Neural cell (in vitro differentiated cells): ENCODE measurements at regions not wholly inside any gene's neighbourhood (a gene's known extent, or its start where the extent isn't known, plus 50 kb on each side); places are given as distances from the start of the nearest gene placed in this dataset.

Experiments used
- H2AFZ ChIP-seq: fragments of 200-600, 300-800 bp; sonication (generic), shearing (Covaris generic); 2 replicates; pipeline ENCODE4 v1.6.0; 2014; ENCODE audit warnings: low read depth, mild to moderate bottlenecking, antibody characterized with exemption, low read length, moderate library complexity
- H3F3A ChIP-seq: fragments of 200-600 bp; shearing (Covaris generic); 2 replicates; pipeline ENCODE4 v1.6.1; 2016; ENCODE audit warnings: mild to moderate bottlenecking, moderate library complexity, mixed read lengths, antibody characterized with exemption, low read length; ENCODE audit not compliant: insufficient read depth, poor library complexity, severe bottlenecking
- H3K27ac ChIP-seq: fragments of 200-600, 300-800 bp; sonication (generic), shearing (Covaris generic); 2 replicates; pipeline ENCODE4 v1.5.1; 2014; ENCODE audit warnings: mild to moderate bottlenecking, low read length, moderate library complexity
- H3K27me3 ChIP-seq: fragments of 300-800, 200-600 bp; sonication (generic), shearing (Covaris generic); 2 replicates; pipeline ENCODE4 v1.6.0; 2014; ENCODE audit warnings: mild to moderate bottlenecking, low read depth, low read length, moderate library complexity; ENCODE audit not compliant: insufficient read depth
- H3K36me3 ChIP-seq: fragments of 300-800, 200-600 bp; sonication (generic), shearing (Covaris generic); 2 replicates; pipeline ENCODE4 v1.5.1; 2014; ENCODE audit warnings: mild to moderate bottlenecking, antibody characterized with exemption, low read length, moderate library complexity; ENCODE audit not compliant: insufficient read depth
- H3K4me2 ChIP-seq: fragments of 300-800, 200-600 bp; sonication (generic), shearing (Covaris generic); 2 replicates; pipeline ENCODE4 v1.6.0; 2014; ENCODE audit warnings: mild to moderate bottlenecking, low read length
- H3K4me3 ChIP-seq: fragments of 300-800, 200-600 bp; sonication (generic), shearing (Covaris generic); 2 replicates; pipeline ENCODE4 v1.5.1; 2014; ENCODE audit warnings: mild to moderate bottlenecking, low read length, moderate library complexity
- H3K79me2 ChIP-seq: fragments of 200-600 bp; shearing (Covaris generic); replicated peaks from 2 replicates; pipeline ENCODE4 v1.6.0; 2014; ENCODE audit warnings: mild to moderate bottlenecking, low read length, moderate library complexity; ENCODE audit not compliant: insufficient read depth
- H3K9ac ChIP-seq: fragments of 300-800, 200-600 bp; sonication (generic), shearing (Covaris generic); 2 replicates; pipeline ENCODE4 v1.6.1; 2016; ENCODE audit warnings: mild to moderate bottlenecking, low read length, mixed read lengths
- H3K9me2 ChIP-seq: fragments of 200-600 bp; shearing (Covaris generic); 2 replicates; pipeline ENCODE4 v1.6.1; 2016; ENCODE audit warnings: mild to moderate bottlenecking, low read length, mixed read lengths; ENCODE audit not compliant: insufficient read depth
- H3K9me3 ChIP-seq: fragments of 200-600, 300-800 bp; sonication (generic), shearing (Covaris generic); 2 replicates; pipeline ENCODE4 v1.6.1; 2016; ENCODE audit warnings: mild to moderate bottlenecking, mixed run types, low read length, moderate library complexity, mixed read lengths
- H4K20me1 ChIP-seq: fragments of 200-600 bp; shearing (Covaris generic); 2 replicates; pipeline ENCODE4 v1.6.1; 2016; ENCODE audit warnings: mild to moderate bottlenecking, mixed run types; ENCODE audit not compliant: insufficient read depth
- EP300 ChIP-seq: fragments of 450-650 bp; conservative IDR thresholded peaks from 2 replicates; pipeline ENCODE4 v1.6.1; 2014; ENCODE audit warnings: antibody characterized with exemption, mild to moderate bottlenecking, moderate library complexity; ENCODE audit not compliant: poor library complexity, severe bottlenecking
- EZH2 ChIP-seq: fragments of 200-600, 300-800 bp; shearing (Covaris generic), sonication (generic); IDR thresholded peaks from 2 replicates; pipeline ENCODE4 v1.6.1; 2014; ENCODE audit warnings: antibody characterized with exemption, low read length, borderline replicate concordance, mild to moderate bottlenecking; ENCODE audit not compliant: insufficient read depth, poor library complexity, severe bottlenecking
- MXI1 ChIP-seq: fragments of 450-650 bp; conservative IDR thresholded peaks from 2 replicates; pipeline ENCODE4 v1.6.1; 2014; ENCODE audit warnings: antibody characterized with exemption, mild to moderate bottlenecking; ENCODE audit not compliant: poor library complexity, severe bottlenecking
- POLR2AphosphoS5 ChIP-seq: IDR thresholded peaks from 2 replicates; pipeline ENCODE4 v1.6.1; 2012
- RAD21 ChIP-seq: fragments of 450-650 bp; conservative IDR thresholded peaks from 2 replicates; pipeline ENCODE4 v1.6.1; 2014; ENCODE audit warnings: antibody characterized with exemption, mild to moderate bottlenecking, moderate library complexity
- SMC3 ChIP-seq: fragments of 450-650 bp; conservative IDR thresholded peaks from 2 replicates; pipeline ENCODE4 v1.6.1; 2014; ENCODE audit warnings: antibody characterized with exemption, mild to moderate bottlenecking, moderate library complexity; ENCODE audit not compliant: poor library complexity
- TAF1 ChIP-seq: IDR thresholded peaks from 2 replicates; pipeline ENCODE4 v1.6.1; 2012; ENCODE audit warnings: low read depth
- TF ChIP-seq, protein P1 (sequence below): IDR thresholded peaks from 2 replicates; pipeline ENCODE4 v1.6.1; 2012; ENCODE audit warnings: borderline replicate concordance
- TF ChIP-seq, protein P2 (sequence below): fragments of 450-650 bp; IDR thresholded peaks from 2 replicates; pipeline ENCODE4 v1.5.1; 2014; ENCODE audit warnings: antibody characterized with exemption, mild to moderate bottlenecking, moderate library complexity; ENCODE audit not compliant: poor library complexity, severe bottlenecking

DNA sequence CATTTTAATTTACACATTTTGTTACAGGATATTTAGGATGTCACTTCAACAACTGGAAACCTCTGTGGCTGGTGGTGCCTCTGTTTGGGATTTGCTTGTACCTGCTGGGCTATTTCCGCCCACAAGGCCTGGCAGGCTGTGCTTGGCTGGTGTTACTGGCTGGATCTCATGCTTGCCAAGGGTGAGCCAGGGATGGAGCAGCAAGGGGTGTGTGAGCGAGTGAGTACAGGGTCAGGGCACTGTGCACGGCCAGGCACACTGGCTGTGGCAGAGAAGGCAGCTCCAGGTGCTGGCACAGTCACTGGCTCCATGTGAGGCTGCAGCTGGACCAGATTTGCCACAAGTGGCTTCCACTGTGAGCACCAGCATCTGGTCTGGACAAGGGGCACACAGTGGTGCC lies 1254.8 kb downstream of the SLITRK5 start:
- no peak overlapping the region for H3K9ac ChIP-seq
- no peak overlapping the region for H2AFZ ChIP-seq
- no peaks in the 10 kb centered on the region for H3K36me3 ChIP-seq
- no peaks in the 10 kb centered on the region for H3K9me2 ChIP-seq
- TF ChIP-seq MXI1 (no peak), SMC3 (no peak), TAF1 (no peak), EP300 (no peak), EZH2 (no peak), RAD21 (no peak), POLR2AphosphoS5 (no peak)
- TF ChIP-seq, protein P1, sequence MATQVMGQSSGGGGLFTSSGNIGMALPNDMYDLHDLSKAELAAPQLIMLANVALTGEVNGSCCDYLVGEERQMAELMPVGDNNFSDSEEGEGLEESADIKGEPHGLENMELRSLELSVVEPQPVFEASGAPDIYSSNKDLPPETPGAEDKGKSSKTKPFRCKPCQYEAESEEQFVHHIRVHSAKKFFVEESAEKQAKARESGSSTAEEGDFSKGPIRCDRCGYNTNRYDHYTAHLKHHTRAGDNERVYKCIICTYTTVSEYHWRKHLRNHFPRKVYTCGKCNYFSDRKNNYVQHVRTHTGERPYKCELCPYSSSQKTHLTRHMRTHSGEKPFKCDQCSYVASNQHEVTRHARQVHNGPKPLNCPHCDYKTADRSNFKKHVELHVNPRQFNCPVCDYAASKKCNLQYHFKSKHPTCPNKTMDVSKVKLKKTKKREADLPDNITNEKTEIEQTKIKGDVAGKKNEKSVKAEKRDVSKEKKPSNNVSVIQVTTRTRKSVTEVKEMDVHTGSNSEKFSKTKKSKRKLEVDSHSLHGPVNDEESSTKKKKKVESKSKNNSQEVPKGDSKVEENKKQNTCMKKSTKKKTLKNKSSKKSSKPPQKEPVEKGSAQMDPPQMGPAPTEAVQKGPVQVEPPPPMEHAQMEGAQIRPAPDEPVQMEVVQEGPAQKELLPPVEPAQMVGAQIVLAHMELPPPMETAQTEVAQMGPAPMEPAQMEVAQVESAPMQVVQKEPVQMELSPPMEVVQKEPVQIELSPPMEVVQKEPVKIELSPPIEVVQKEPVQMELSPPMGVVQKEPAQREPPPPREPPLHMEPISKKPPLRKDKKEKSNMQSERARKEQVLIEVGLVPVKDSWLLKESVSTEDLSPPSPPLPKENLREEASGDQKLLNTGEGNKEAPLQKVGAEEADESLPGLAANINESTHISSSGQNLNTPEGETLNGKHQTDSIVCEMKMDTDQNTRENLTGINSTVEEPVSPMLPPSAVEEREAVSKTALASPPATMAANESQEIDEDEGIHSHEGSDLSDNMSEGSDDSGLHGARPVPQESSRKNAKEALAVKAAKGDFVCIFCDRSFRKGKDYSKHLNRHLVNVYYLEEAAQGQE, result no peak
- TF ChIP-seq, protein P2, sequence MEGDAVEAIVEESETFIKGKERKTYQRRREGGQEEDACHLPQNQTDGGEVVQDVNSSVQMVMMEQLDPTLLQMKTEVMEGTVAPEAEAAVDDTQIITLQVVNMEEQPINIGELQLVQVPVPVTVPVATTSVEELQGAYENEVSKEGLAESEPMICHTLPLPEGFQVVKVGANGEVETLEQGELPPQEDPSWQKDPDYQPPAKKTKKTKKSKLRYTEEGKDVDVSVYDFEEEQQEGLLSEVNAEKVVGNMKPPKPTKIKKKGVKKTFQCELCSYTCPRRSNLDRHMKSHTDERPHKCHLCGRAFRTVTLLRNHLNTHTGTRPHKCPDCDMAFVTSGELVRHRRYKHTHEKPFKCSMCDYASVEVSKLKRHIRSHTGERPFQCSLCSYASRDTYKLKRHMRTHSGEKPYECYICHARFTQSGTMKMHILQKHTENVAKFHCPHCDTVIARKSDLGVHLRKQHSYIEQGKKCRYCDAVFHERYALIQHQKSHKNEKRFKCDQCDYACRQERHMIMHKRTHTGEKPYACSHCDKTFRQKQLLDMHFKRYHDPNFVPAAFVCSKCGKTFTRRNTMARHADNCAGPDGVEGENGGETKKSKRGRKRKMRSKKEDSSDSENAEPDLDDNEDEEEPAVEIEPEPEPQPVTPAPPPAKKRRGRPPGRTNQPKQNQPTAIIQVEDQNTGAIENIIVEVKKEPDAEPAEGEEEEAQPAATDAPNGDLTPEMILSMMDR, result no peak
- no peak overlapping the region for H3K27ac ChIP-seq
- no peak overlapping the region for H3K4me2 ChIP-seq
- no peaks in the 10 kb centered on the region for H3K9me3 ChIP-seq
- H4K20me1 ChIP-seq, result no peaks in the 10 kb centered on the region
- no peaks in the 10 kb centered on the region for H3F3A ChIP-seq
- H3K27me3 ChIP-seq, result no peaks in the 10 kb centered on the region
- no peaks in the 10 kb centered on the region for H3K79me2 ChIP-seq
- no peak overlapping the region for H3K4me3 ChIP-seq

DNA sequence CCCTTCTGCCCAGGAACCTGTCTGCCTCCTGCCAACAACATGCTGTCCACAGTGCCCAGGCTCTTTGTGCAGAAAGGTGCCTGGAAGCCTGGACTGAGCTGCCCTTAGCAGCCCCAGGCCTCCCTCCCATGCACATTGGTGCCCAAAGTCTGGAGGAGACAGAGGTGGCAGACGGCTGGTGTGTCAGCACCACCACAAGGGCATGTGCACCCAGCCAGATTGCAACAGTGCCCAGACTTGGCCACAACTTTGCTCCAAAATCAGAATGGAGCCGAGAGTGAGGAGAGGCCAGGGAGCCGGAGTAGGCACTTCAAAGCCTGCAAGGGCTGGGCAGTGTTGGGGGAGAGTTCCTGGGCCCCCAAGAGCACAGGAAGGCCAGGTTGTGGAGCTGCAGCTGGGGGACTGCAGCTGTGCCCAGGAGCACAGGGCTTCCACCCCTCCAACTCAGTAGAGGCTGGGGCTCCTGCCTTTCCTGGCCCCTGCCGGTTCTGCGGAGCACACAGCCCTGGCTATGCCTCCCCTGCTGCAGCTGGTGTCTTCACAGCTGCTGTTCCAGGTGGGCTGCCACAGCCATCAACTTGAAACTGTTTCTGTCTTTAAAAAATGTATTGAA lies 1255.8 kb downstream of the SLITRK5 start:
- Histone ChIP-seq H3K4me3 (no peak overlapping the region), H4K20me1 (no peaks in the 10 kb centered on the region), H2AFZ (no peak overlapping the region), H3K4me2 (no peak overlapping the region), H3K27me3 (no peaks in the 10 kb centered on the region), H3K36me3 (no peaks in the 10 kb centered on the region), H3K9me2 (no peaks in the 10 kb centered on the region), H3K79me2 (no peaks in the 10 kb centered on the region), H3K9me3 (no peaks in the 10 kb centered on the region), H3K9ac (no peak overlapping the region), H3K27ac (no peak overlapping the region), H3F3A (no peaks in the 10 kb centered on the region)
- TF ChIP-seq MXI1 (no peak), TAF1 (no peak), RAD21 (no peak), EZH2 (no peak), SMC3 (no peak)
- TF ChIP-seq, protein P1, result no peak
- TF ChIP-seq, protein P2, result no peak
